GM18519 (cell line): ENCODE measurements at regions not wholly inside any gene's neighbourhood (a gene's known extent, or its start where the extent isn't known, plus 50 kb on each side); places are given as distances from the start of the nearest gene placed in this dataset.

Experiments used
- ATAC-seq: cut with Tn5 transposase; IDR thresholded peaks from one replicate; pipeline ENCODE4 v1.9.1; 2021; ENCODE audit warnings: mild to moderate bottlenecking, moderate library complexity; ENCODE audit not compliant: unreplicated experiment, low FRiP score

DNA sequence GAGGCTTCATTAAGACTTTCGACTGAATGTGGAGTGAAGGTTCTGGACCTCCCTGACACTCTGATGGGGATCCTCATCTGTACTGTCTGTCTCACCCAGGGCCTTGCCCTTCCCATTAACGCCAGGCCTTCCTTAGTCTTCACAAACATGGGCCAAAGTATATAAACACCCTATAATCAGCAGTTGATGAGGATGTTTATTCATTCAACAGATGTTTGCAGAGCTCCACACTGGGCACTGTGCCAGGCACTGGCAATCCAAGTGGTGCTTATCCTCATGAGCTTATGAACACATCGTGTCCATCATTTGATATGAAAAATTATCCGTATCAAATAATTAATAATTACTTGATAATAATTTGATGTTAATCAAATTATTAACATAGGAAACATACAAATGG, 454.4 kb downstream of the FUT8 start:
- ATAC-seq: no peak

- no peak for ATAC-seq
These were observed 454.8 kb downstream of the FUT8 start for GRCh38 chr14:65867333-65867732.

DNA sequence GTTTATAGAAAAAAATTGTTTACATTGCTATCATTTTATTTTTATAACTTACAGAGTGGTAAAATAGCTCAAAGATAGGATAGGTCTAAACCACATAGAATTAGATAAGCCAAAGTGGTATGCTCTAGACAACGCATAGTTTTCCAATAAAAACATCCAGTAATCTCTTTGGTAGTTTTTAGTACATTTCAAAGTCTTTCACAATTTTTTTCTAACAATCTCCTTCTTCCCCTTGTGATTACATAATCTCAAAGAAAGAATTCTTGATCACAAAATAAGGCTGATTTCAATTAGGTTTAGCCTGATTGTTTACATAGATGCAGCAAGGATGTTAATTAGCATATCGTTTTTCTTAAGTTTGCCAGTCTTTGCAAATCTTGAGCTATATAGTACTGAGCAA, 460.0 kb downstream of the FUT8 start:
- ATAC-seq: no peak

DNA sequence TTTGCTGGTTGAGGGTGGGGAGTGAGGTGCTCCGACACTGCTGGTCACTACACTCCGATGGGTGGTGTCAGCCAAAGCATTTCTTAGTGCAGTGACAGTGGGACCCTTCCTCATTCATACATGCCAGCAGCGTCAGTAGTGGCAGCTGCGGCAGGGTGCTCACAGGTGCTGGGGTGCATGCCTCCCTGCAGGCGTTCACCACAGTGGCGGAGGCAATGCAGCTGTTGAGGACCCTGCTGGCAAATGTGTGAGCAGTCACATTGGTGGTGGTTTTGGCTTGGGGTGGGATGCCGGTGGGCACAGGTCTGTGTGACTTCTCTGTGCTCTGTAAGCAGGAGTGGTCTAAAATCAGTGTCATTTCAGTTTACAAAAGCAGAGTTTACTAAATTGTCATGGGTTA, 464.6 kb downstream of the FUT8 start:
- ATAC-seq: no peak

DNA sequence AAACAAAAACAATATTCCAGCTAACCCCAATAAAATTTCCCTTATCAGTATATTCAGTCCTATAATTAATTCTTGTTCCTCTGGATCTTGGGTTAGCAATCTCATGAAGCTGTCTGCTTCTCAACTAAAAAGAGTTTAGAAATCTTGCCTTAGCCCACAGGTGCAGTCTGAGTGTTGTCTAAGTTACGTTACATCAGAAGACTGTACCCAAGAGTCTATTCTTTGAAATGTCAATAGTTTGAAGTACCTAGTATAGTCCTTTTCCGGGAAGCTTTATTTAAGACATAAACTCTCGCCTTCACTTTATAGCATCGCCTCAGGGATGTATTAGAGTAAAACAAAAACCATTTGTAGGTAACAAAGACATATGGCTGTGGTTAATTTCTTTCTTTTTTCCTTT, 465.1 kb downstream of the FUT8 start:
- ATAC-seq: no peak

DNA sequence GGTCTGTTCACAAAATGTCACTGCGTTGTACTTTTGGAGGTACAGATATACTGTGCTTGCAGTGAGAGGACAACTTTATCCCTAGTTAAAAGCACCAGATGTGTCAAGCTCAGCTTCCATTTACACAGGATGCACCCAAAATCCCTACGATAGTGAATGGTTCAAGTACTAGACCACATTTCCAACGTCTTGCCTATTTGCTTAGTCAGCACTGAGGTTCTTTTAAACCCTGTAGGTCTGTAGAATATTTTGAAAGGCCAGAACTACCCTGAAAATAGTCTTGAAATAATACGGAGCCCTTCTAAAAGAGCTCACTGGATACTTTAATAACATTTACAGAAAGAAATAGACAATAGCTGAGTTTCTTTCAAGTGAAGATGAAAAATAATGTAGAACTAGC, 466.1 kb downstream of the FUT8 start:
- ATAC-seq: no peak

DNA sequence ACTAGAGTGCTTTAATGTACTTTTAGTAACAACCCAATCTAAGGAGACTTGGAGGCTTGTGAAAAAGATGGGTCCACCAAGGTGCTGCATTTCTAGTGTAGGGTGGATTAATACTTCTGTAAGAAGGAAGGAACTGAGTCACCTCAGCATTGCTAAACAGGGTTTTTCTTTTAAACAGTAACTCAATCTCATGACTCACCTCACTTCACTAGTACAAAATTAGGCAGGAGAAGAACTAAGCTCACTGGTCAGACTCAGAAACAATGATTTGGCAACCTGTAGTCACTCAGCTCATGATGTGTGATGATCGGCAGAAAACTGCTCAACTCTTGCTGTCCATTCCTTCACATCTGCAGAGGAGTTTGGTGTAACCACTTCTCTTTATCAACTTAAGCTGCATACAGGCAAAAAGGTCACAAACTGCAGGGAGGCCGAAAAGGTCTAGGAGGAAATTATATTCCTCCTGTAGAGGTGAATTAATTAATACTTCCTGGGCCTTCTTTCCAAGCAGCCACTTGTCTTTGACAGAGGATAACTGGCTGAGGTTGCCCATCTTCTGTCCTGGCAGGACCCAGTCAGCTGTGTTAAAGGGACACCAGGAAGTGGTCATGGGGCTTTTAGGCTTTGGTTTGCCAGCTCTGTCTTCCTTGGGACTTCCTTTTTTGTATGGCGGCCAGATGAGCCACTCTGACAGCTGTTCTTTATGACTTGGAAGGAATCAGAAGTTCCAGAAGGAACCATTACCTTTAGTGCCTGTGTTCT, 466.9 kb downstream of the FUT8 start:
- ATAC-seq: no peak

- ATAC-seq: no peak
These were observed 468.0 kb downstream of the FUT8 start for GRCh38 chr14:65880507-65880906.

- ATAC-seq: no peak
These were observed 469.1 kb downstream of the FUT8 start for GRCh38 chr14:65881642-65882041.

DNA sequence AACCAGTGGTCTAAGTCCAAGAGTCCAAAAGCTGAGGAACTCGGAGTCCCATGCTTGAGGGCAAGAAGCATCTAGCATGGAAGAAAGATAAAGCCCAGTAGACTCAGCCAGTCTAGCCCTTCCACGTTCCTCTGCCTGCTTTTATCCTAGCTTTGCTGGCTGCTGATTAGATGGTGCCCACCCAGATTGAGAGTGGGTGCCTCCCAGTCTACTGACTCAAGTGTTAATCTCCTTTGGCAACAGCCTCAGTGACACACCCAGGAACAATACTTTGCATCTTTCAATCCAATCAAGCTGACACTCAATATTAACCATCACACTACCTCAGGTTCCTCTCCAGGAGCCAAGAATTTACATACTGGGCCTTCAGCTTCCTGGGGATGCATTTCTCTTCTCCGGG, 476.1 kb downstream of the FUT8 start:
- ATAC-seq: no peak

GRCh38 chr14:65892315-65892714, 479.8 kb downstream of the FUT8 start:
- no peak for ATAC-seq

GRCh38 chr14:65900164-65900563, 487.6 kb downstream of the FUT8 start:
- ATAC-seq: no peak

GRCh38 chr14:65901595-65901994, 489.1 kb downstream of the FUT8 start:
- ATAC-seq: no peak

DNA sequence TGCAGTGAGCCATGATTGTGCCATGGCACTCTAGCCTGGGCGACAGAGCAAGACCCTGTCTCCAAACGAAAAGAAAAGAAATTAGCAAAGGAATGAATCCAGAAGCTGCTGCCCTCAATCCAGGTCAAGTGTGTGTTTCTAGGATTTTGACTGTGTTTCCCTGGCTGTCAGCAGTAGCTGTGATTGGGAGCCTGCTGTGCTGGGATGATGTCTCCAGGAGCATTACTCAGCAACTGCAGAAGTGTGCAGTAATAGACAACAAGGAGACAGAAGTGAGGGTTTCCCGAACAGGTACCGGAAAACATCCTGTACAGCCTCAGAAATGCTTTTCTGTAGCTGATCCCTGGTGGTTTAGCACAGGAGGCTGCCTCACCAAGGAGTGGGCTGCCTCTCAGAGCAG, 492.5 kb downstream of the FUT8 start:
- no peak for ATAC-seq

DNA sequence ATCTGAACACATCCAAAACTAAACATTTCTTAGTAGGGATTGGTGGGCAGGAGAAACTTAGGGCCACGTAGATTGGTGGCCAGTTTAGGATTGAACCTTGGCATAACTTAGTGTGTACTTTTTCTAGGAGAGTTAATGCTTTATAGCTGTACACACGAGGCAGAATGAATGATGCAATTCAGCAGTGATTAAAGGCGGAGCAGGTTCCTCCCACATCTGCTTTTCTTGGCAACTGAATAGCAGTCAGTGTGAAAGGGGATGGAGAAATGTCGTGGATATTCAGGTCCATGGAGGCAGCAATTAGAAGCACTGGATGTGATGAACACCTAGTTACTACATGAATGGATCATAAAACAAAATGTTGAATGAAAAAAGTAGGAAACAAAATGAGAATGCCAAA, 493.8 kb downstream of the FUT8 start:
- no peak for ATAC-seq

DNA sequence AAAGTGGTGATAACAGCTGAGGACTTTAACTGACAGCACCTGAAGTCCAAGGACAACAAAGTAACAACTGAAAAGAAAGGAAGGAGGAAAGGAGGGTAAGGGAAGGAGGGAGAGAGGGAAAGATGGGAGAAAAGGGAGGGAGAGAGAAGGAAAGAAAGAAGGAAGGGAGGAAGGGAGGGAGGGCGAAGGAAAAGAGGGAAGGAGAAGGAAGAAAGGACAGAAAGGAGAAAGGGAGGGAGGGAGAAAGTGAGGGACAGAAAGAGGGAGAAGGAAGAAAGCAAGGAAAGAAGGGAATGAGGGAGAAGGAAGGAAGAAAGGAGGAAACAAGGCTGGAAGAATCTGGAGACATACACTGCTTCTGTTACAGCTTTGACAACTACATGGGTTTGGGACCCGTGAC, 494.4 kb downstream of the FUT8 start:
- ATAC-seq: no peak

GRCh38 chr14:65910108-65910786, 497.7 kb downstream of the FUT8 start:
- no peak for ATAC-seq

DNA sequence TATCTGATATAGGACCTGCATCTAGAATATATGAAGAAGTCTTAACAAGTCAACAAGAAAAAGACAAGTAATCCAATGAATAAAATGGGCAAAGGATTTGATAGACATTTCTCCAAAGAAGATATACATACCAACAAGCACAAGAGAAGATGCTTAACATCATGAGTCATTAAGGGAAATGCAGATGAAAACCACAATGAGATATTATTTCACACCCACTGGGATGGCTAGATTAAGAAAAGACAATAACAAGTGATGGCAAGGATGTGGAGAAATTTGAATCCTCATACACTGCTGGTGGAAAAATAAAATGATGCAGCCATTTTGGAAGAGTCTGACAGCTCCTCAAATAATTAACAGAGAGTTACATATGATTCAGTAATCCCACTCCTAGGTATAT, 502.6 kb downstream of the FUT8 start:
- ATAC-seq: no peak

GRCh38 chr14:65916055-65916454, 503.5 kb downstream of the FUT8 start:
- ATAC-seq: no peak

GRCh38 chr14:65920996-65921395, 508.5 kb downstream of the FUT8 start:
- ATAC-seq: no peak

DNA sequence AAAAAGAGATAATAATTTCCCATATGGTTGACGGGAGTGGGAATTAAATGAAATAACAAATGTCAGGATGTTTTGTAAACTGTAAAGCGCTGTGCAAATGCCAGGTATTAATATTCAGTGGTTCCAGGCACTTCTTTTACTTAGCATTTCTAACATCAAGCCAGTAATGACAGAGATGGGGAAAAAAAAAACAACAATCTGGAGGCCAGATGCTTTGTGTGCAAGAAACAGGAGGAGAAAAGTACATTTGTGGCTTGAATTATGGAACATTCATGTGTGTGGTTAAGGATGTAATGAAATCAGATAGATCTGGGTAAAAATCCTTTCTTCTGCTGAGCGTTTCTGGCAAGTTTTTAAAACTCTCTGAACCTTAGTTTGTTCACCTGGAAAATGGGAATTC, 509.6 kb downstream of the FUT8 start:
- no peak for ATAC-seq

DNA sequence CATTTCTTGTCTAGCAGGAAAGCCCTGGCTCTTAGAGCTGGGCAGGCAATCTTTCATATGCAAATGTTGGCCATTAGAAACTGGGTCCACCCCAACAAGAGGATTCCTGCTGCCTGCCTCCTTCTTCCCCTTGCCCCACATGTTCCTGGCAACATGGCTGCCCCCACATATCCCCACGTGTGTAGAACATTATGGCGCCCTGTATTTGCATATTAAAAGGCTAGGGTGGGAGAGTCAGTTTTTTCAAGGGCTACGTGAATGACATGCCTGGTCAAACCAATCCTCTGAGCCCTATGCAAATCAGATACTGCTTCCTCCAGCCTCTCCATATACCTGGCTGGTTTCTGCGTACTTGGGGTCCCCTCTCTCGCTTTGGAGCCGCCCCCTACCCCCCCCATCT, 514.0 kb downstream of the FUT8 start:
- no peak for ATAC-seq
